DMS79 treated with DMSO at 0.1 percent for 48 hours (cell line): ENCODE measurements at regions not wholly inside any gene's neighbourhood (a gene's known extent, or its start where the extent isn't known, plus 50 kb on each side); places are given as distances from the start of the nearest gene placed in this dataset.

Experiments used
- DNase-seq: peaks from one replicate; lab custom pipeline; 2025; lab: John Stamatoyannopoulos, UW

DNA sequence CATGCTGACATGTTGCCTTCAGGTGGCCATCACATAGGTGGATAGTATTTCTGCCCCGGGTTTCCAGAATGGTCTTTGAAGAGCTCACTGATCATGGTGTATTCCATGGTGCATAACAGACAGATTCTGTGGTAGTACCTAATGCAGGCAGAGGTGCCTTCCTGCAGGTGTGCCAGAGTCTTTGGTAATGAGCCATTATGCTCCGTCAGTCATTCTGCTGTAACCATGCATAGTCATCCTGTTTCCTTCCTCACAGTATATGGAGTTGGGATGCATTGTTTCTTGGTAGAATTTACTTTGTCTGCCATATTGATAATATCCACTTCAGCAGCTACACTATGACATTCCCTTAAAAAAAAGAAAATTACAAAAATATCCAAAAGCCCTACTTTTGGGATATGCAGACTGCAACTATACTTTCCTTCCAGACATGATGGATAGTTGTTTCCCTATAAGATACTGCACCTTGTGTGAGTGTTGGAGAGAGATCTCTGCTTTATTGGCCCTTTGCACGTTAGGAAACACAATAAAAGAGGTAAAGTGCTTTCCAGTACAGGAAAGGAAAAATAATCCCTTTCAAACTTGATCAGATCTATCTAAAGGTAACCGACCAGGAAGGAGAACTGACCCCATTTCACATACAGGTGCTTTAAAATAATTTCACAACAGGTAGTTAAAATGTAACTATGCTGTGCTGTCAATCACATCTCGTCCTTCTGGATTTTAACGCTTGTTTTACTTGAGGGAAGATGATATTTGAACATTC lies 537.5 kb upstream of the WWC1 start:
- no peak for DNase-seq

DNA sequence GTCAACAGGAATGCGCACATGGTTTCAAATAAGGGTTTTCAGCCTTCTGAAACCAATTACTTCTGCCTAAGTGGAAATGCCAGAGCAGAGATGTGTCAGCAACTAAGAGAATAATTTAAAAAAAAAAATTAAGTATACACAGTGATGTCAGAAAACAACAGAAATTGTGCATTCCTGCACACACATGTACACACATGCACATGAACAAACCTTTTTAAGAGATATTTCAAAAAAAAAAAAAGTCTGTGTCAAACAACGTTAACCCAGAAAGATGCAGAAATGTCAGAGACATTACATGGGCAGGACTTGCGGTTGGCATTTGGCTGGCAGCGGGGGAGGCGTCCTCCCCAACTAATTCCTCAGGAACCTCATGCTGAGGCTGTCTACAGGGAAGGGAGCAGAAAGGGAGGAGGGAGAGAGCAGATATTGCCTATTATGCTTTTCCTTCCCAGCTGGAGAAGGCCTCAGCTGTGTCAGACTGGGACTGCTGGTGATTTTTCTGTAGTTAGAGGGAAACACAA lies 536.9 kb upstream of the WWC1 start:
- DNase-seq = no peak

GRCh38 chr5:167755420-167755819 lies 536.0 kb upstream of the WWC1 start:
- DNase-seq = no peak

DNA sequence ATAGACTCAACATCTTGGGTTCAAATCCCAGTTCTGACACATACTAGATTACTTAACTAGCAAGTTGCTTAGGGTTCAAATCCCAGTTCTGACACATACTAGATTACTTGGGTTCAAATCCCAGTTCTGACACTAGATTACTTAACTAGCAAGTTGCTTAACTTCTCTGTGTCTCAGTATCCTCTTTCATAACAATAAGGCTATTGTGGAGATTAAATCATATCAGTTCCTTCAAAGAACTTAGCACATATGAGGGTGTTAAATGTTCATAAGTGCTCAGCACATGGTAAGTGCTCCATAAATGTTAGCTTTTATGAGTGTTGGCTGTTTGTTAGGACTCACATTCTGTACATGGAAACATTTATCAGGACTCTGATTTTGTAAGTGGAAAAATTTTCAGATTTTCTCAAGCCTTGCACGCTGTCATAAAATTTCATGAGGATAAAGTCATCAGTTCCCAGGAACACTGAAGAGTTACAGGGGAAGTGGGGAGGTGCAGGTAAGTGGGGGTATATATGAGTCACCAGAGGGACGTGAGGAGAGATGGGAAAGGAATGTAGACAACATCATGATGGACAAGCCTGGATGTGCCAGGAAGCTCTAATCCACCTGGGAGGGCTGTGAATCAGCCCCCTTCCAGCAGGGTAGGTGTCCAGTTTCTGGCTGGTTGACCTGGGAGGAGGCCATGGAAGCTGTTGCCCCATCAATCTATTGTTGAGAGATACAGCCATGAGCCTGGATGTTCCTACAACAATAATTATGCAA lies 532.2 kb upstream of the WWC1 start:
- DNase-seq = no peak

DNA sequence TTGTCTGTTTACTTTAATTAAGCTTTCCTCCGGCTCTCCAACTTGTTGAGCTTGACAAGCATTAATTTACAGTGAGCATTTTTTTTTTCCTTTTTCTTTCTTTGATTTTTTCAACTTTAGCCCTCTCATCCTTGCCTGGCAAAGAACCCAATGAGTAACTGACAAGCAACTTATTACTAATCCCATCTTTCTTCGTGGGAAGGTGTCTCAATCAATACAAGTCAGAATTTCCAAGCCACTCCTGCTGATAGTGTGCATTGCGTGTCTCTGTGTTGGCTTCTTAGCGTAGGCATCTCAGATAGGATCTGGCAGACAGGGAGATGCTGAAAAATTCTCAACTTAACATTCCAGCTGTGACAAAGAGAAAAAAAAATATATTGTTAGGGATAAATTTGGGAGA lies 527.7 kb upstream of the WWC1 start:
- no peak for DNase-seq

- no peak for DNase-seq
These were observed 526.7 kb upstream of the WWC1 start for GRCh38 chr5:167764641-167765289.

- DNase-seq = no peak
These were observed 526.1 kb upstream of the WWC1 start for GRCh38 chr5:167765352-167765751.

DNA sequence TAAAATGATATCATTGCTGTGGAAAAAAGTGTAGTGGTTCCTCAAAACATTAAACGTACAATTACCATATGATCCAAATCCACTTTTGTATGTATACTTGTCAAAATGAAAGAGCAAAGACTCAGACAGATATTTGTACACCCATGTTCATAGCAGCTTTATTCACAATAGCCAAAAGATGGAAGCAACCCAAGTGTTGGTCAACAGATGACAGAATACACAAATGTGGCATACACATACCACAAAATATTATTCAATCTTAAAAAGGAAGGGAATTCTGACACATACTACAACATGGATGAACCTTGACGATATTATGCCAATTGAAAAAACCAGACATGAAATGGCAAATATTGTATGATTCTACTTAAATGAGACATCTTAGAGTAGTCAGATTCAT lies 524.5 kb upstream of the WWC1 start:
- no peak for DNase-seq

GRCh38 chr5:167767795-167768194 lies 523.6 kb upstream of the WWC1 start:
- DNase-seq = no peak

DNA sequence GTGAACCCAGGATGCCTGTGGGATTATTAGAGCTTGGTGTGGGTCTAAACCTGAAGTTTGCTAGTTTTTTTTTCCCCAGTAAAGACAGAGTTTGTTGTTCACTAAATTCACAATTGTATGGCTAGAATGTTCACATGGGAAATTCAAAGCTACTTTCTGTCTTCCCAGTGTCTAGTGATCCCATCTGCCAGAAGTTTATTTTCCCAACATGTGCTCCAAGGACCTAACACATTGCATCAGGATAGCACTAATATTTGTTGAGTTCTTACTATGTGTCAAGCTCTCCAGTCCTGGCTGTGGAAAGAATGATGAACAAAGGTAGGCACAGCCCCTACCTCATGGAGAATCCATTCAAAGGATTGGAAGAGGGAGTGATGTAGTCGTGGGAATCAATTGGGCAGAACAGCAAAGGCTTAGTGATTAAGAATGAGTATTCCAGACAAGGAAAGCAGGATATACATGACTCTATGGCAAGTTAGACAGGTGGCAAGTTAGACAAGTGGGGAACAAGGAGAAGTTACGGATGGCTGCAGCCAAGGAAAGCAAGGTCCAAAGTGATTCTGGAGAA lies 521.5 kb upstream of the WWC1 start:
- no peak for DNase-seq

DNA sequence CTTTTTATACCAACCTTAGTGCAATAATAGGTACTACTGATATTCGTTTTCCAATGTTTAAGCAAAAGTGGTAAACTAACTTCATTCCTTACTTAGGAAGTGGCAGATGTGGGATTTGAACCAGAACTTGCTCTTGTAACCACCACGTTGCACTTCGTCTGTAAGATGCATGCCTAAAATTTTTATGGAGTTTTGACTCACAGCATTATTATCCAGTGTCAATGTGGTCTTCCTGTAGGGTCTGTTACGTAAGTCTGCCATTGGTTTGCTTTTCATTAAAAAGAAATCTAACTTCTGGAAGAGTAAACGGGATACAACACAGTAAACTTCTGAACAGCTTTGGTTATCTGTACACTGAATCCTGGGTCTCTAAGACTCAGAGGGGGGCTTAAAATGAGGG lies 521.0 kb upstream of the WWC1 start:
- DNase-seq = no peak

DNA sequence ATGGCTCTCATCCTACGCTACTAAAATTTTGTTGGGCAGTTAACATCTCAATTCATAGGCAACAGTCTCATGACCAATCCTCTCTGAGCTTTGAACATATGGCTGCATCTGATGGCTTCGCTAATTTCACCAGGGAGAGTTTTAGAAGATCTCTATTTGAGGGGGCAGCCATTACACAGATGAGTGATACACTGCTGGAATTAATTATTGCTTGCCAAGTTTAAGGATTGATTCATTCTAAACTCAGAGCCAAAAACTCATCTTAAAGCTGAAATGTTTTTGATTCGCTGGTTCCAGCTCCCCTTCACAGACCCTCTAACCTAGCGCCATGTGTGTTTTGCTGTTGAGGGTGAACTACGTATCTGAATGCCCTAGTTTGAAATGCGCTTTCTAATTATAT lies 519.9 kb upstream of the WWC1 start:
- DNase-seq = no peak

DNA sequence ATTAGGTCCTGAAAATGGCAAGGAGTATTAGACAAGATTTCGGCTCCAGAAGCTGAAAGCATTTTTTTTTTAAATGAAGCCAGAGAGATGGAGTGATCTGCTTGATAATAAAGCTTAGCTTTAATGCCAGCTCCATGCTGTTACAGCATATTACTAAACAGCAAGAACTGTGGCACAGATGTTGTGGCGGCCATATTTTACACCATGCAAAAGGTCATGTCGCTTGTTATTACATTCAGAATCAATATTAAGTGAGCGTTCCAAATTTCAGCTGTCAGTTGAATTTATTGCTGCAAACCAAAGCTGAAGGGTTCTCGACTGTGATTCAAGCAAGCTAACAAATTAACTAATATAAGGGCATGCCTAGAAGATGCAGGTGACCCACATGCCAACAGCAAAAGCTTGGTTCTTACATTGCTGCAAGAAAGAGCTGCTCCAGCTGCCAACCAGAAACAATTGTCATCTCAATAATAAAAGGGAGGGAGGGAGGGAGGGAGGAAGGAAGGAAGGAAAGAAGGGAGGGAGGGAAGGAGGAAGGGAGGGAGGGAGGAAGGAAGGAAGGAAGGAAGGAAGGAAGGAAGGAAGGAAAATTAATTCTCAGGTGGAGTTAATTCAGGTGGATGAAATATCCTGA lies 517.7 kb upstream of the WWC1 start:
- no peak for DNase-seq

GRCh38 chr5:167777746-167778145 lies 513.7 kb upstream of the WWC1 start:
- DNase-seq = no peak

DNA sequence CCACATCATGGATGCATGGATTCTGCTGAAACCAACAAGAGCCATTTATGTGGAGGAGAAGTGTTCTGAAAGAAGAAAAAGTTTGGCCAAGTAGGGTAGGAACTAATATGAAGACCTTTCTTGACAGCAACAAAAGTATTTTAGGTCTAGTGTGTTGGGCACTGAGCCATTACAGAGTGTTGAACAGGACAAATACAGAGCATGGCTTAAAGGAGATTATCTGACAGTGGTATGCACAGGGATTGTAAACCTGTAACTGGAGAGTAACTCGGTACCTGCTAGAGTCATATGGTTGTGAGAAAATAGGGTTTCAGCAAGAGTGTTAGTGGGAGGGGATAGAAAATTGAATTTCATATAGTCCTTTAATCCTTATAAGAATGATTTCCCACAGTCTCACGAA lies 513.2 kb upstream of the WWC1 start:
- no peak for DNase-seq

DNA sequence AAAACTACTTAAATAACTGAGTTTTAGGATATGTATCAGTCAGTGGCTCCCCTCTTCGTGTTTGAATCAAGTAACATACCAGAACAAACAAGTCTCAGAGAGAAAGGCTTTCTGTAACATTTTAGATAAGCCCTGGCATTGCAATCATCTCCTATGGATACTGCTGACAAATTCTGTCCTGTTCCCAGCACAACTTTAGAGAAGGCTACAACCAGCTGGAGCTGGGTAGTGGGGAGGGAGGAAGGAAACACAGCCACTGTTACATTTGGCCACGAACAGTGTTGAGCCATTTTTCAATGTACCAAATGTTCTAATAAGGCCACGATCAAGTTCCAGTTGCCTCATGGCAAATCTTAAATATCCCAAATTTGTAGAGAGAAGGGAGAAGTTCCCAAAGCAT lies 511.8 kb upstream of the WWC1 start:
- DNase-seq = no peak

GRCh38 chr5:167780177-167780576 lies 511.3 kb upstream of the WWC1 start:
- DNase-seq = no peak

DNA sequence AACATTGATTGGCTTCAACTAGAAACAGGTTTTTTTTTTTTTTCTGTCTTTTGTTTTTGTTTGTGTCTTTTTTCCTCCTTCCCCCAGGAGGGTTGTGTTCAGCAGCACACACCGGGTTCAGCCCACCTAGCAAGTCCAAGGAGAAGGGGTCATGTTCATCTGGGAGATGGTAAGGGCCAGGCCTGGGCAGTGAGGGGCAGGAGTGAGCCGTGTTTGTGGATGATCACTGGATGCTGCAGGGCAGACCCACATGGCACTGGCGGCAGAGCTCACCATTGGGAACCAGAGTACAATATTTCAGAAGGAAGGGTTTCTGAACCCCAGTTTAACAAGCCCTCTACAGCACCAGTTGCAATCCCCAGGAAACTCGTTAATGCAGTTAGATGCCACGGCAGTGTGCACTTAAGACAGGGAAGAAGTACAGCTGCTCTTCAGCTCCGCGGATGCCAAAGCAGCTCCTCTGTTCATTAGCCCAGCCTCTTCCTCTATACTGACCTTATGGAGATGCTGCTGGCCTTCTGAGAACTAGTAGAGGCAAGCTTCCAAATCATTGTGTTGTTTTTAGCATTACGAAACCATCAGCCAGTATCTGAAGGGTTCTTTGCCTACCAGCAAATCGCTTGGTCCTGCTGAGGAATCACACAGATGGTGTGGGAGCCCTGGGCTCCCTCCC lies 508.2 kb upstream of the WWC1 start:
- no peak for DNase-seq

DNA sequence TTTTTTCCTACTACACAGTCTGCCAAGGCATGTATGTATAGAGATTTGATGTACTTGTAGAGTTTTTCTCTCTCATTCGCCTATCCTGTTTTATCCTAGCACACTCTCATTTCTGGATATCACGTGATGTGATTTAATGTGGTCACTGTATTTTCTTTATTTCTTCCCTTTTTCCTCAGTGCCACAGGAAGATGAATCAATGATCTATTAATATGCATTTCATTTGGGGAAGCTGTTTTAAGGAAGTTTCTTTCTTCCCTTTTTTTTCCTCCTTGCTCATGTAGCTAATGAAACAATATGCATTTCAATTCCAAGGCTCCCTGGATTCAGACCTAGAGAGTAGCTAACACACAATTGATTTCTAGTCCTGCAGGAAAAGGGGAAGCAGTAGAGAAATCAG lies 506.3 kb upstream of the WWC1 start:
- DNase-seq = no peak

- DNase-seq = no peak
These were observed 505.5 kb upstream of the WWC1 start for GRCh38 chr5:167785901-167786300.

- DNase-seq = no peak
These were observed 504.4 kb upstream of the WWC1 start for GRCh38 chr5:167786871-167787578.
